ENCODE measurements at regions not wholly inside any gene's neighbourhood (a gene's known extent, or its start where the extent isn't known, plus 50 kb on each side); places are given as distances from the start of the nearest gene placed in this dataset.

- no peak overlapping the region for H3K4ac ChIP-seq (ENCODE audit: low read depth, low read length)
- H4K91ac ChIP-seq (ENCODE audit: insufficient read depth, low read depth, low read length) = no peak overlapping the region
- intact Hi-C loops (cut with micrococcal nuclease) (no loop called here), dilution Hi-C loops (cut with HindIII; ENCODE audit: low sequenced_read_pairs, unreplicated experiment) (no loop called here), in situ Hi-C loops (cut with MboI; ENCODE audit: low sequenced_read_pairs) (no loop called here)
- H3K27ac ChIP-seq (ENCODE audit: insufficient read depth, low read length) = no peak overlapping the region
- H2AFZ ChIP-seq (replicated peaks; ENCODE audit: low read length, poor library complexity) = no peak overlapping the region
- no peaks in the 10 kb centered on the region for H3K36me3 ChIP-seq (ENCODE audit: control insufficient read depth, insufficient read depth, low read length)
- H3K14ac ChIP-seq (replicated peaks; ENCODE audit: low read depth, low read length) = no peak overlapping the region
- no peaks in the 10 kb centered on the region for H3K9me3 ChIP-seq (ENCODE audit: control insufficient read depth, insufficient read depth, low read length)
- no peak overlapping the region for H2AK9ac ChIP-seq (replicated peaks; ENCODE audit: low read depth, low read length, poor library complexity)
- H2BK5ac ChIP-seq (ENCODE audit: low read depth, low read length, poor library complexity, severe bottlenecking) = no peak overlapping the region
- no peak overlapping the region for H2BK15ac ChIP-seq (ENCODE audit: low read depth, low read length)
- no peak for ATAC-seq (ENCODE audit: low read depth)
- H2BK120ac ChIP-seq (ENCODE audit: low read depth, low read length) = no peak overlapping the region
- H3K9me1 ChIP-seq (ENCODE audit: insufficient read depth, low read length) = no peaks in the 10 kb centered on the region
- no peaks in the 10 kb centered on the region for H3K4me1 ChIP-seq (ENCODE audit: control insufficient read depth, insufficient read depth, low read length)
- H3K18ac ChIP-seq (ENCODE audit: low read depth, low read length) = no peak overlapping the region
- H4K20me1 ChIP-seq (ENCODE audit: insufficient read depth, low read length) = no peaks in the 10 kb centered on the region
- H3K4me2 ChIP-seq (ENCODE audit: low read depth, low read length) = no peak overlapping the region
- WGBS, 2 experiments (ENCODE audit: extremely low coverage in 2 of 2, insufficient read length in 1 of 2) = no CpG with 5 or more reads among the region's 7 CpGs
- POLR2A ChIA-PET (ENCODE audit: unreplicated experiment) = no interaction called here
- CTCF ChIA-PET = no interaction called here
- H3K23ac ChIP-seq (ENCODE audit: low read depth, low read length) = no peak overlapping the region
- H2BK20ac ChIP-seq (ENCODE audit: low read depth, low read length) = no peak overlapping the region
- no peak for DNase-seq
- H3K4me3 ChIP-seq (ENCODE audit: insufficient read depth, low read depth, low read length) = no peak overlapping the region
- no peak overlapping the region for H4K8ac ChIP-seq (ENCODE audit: low read depth in 2 of 2, low read length in 2 of 2)
- no peak overlapping the region for H2AK5ac ChIP-seq (ENCODE audit: low read depth, low read length)
- no TSS peak for BruUV-seq (replicated peaks)
- H3K56ac ChIP-seq (ENCODE audit: extremely low read depth, insufficient read depth, low read length) = no peak overlapping the region
- H4K5ac ChIP-seq (ENCODE audit: low read depth, low read length) = no peak overlapping the region
- TF ChIP-seq NFE2L2 (IDR thresholded peaks at IDR 0.05; ENCODE audit: low read depth, low read length) (no peak), MAFK (IDR thresholded peaks at IDR 0.05; ENCODE audit: low read depth, low read length) (no peak), USF2 (IDR thresholded peaks at IDR 0.05; ENCODE audit: low read depth, low read length) (no peak), CEBPB (IDR thresholded peaks at IDR 0.05; ENCODE audit: low read depth, low read length) (no peak)
- no peaks in the 10 kb centered on the region for H3K79me1 ChIP-seq (ENCODE audit: low read depth in 1 of 2, low read length in 2 of 2)
- H3K27me3 ChIP-seq (ENCODE audit: control insufficient read depth, insufficient read depth, low read length) = peaks cover 16% of the 10 kb centered on the region
- H3K9ac ChIP-seq (ENCODE audit: low read depth, low read length) = no peak overlapping the region
Measured at GRCh38 chr20:24786646-24787045, 162.4 kb upstream of the CST7 start.
